Tibial nerve (tissue), 4 donors: ENCODE measurements at regions not wholly inside any gene's neighbourhood (a gene's known extent, or its start where the extent isn't known, plus 50 kb on each side); places are given as distances from the start of the nearest gene placed in this dataset.

Source experiments
- DNase-seq, 2 donors: peaks; one replicate each; pipeline ENCODE4 v3.0.0-alpha.2; 2019; ENCODE audit warnings: low spot score in 2 of 2
- H3K27ac ChIP-seq, 4 donors: fragments of 200-600 bp; sonication (generic) in 3 of 4; one replicate each; pipeline ENCODE4 v1.5.1; 2017 to 2019; ENCODE audit warnings: mild to moderate bottlenecking in 1 of 4
- H3K27me3 ChIP-seq, 2 donors: fragments of 200-600 bp; sonication (generic) in 1 of 2; one replicate each; pipeline versions ENCODE4 v1.5.1 to v1.6.0; 2017 to 2019
- H3K36me3 ChIP-seq, 3 donors: fragments of 200-600 bp; sonication (generic); one replicate each; pipeline ENCODE4 v1.5.1; 2018 to 2019
- H3K4me1 ChIP-seq, 4 donors: fragments of 200-600 bp; sonication (generic) in 3 of 4; one replicate each; pipeline ENCODE4 v1.5.1; 2017 to 2019
- H3K4me3 ChIP-seq, 4 donors: fragments of 200-600 bp; sonication (generic) in 3 of 4; one replicate each; pipeline ENCODE4 v1.5.1; 2017 to 2019; ENCODE audit warnings: mild to moderate bottlenecking in 1 of 4, moderate library complexity in 1 of 4
- H3K9me3 ChIP-seq, 4 donors: fragments of 200-600 bp; sonication (generic) in 3 of 4; one replicate each; pipeline ENCODE4 v1.5.1; 2017 to 2019
- EP300 ChIP-seq, 2 donors: sonication (generic); formaldehyde crosslinking; IDR thresholded peaks; one replicate each; pipeline ENCODE4 v1.6.1; 2017; ENCODE audit warnings: antibody characterized with exemption in 2 of 2, mild to moderate bottlenecking in 1 of 2
- POLR2A ChIP-seq, 2 donors: fragments of 450-650 bp; IDR thresholded peaks; one replicate each; pipeline ENCODE4 v1.6.1; 2017; ENCODE audit warnings: antibody characterized with exemption in 2 of 2, mild to moderate bottlenecking in 2 of 2, moderate library complexity in 2 of 2
- WGBS, 2 donors: methylation state at CpG; one replicate each; pipeline ENCODE4 v1.1.5; 2018; 5-methylcytosine and 5-hydroxymethylcytosine counted together
- TF ChIP-seq, protein P1 (sequence below), 5 experiments: fragments of 200-600 bp in 3 of 5; fragments of 450-650 bp in 2 of 5; sonication (generic) in 3 of 5; IDR thresholded peaks; one replicate each; pipeline ENCODE4 v1.5.1; 2016 to 2019; ENCODE audit warnings: antibody characterized with exemption in 5 of 5, mild to moderate bottlenecking in 3 of 5, moderate library complexity in 2 of 5

DNA sequence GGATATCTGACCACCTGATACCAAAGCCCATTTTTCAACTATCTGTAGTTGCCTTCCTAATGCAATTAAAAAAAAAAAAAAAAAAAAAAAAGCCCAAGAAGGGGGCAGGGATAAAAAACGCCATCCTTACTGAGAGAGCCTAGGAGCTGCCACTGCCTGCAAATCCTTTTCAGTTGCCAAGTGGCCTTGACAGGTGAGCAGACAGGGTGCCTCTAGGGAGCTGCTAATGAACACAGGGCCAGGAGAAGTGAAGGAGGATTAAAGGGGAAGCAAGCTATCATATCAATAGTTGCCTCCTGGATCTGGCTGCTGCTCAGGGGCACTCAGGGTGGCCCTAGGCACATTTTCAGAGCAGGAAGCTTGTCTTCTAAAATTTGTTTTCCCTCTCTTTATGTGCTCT, 547.4 kb downstream of the TLE1 start:
- Histone ChIP-seq H3K4me3 (no peak overlapping the region), H3K4me1 (no peaks in the 10 kb centered on the region), H3K36me3 (no peaks in the 10 kb centered on the region), H3K27me3 (no peaks in the 10 kb centered on the region), H3K27ac (no peak overlapping the region), H3K9me3 (no peaks in the 10 kb centered on the region)
- DNase-seq, result no peak
- TF ChIP-seq EP300 (IDR thresholded peaks at IDR 0.05) (no peak), POLR2A (IDR thresholded peaks at IDR 0.05) (no peak)
- TF ChIP-seq, protein P1, sequence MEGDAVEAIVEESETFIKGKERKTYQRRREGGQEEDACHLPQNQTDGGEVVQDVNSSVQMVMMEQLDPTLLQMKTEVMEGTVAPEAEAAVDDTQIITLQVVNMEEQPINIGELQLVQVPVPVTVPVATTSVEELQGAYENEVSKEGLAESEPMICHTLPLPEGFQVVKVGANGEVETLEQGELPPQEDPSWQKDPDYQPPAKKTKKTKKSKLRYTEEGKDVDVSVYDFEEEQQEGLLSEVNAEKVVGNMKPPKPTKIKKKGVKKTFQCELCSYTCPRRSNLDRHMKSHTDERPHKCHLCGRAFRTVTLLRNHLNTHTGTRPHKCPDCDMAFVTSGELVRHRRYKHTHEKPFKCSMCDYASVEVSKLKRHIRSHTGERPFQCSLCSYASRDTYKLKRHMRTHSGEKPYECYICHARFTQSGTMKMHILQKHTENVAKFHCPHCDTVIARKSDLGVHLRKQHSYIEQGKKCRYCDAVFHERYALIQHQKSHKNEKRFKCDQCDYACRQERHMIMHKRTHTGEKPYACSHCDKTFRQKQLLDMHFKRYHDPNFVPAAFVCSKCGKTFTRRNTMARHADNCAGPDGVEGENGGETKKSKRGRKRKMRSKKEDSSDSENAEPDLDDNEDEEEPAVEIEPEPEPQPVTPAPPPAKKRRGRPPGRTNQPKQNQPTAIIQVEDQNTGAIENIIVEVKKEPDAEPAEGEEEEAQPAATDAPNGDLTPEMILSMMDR (IDR thresholded peaks at IDR 0.05), result no peak
- WGBS, 2 donors, result 68 to 83% methylated on average over 1 of the region's 1 CpG

DNA sequence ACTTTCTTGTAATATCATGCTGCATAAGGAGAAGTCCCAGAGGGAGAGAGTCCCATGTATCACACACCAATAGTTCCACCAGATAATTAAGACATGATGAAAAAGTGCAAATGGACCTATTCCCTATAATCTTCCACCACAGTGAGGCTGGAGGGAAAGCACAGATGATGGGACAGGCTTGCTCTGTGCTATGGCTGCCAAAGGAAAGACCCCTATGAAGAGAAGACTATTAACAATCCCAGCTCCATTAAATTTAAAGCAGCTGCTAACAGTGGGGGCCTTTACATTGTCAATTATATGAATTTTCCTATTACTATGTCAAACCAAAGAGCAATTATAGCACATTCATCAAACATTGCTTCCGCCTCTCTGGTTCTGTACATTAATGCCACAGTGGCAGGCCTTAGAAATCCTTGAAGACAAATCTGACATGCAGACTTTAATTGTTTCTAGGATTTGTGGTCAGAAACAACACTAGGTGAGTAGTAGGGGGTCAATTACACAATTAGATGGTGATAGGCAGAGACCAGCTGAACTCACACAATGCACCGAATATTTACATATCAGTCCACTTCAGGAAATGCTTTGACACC, 551.3 kb downstream of the TLE1 start:
- no peaks in the 10 kb centered on the region for H3K36me3 ChIP-seq
- H3K27ac ChIP-seq, result no peak overlapping the region
- no peak overlapping the region for H3K4me3 ChIP-seq
- H3K27me3 ChIP-seq, result no peaks in the 10 kb centered on the region
- no peak for DNase-seq
- WGBS, 2 donors, result 93 to 94% methylated on average over 2 of the region's 2 CpGs
- H3K9me3 ChIP-seq, result no peaks in the 10 kb centered on the region
- no peaks in the 10 kb centered on the region for H3K4me1 ChIP-seq
- TF ChIP-seq POLR2A (IDR thresholded peaks at IDR 0.05), result no peak
- TF ChIP-seq, protein P1 (IDR thresholded peaks at IDR 0.05), result no peak
- TF ChIP-seq EP300 (IDR thresholded peaks at IDR 0.05), result no peak

DNA sequence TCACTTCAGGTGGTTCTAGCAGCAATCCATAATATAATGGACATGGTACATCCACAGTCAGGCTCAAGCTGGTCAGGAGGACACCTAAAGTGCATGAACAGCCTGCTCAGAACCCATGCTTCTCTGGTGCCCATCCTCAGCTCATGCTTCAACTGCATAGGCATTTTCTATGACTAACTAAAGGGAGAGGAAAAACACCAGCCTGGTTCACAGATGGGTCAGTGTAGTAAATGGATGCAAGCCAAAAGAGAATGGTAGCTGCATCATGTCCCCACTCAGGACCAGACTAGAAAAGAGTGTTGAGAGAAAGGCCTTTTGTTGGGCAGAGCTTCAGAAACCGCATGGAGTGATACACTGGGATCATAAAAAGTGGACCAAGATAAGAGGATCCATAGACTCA, 556.6 kb downstream of the TLE1 start:
- no peak for TF ChIP-seq EP300 (IDR thresholded peaks at IDR 0.05)
- TF ChIP-seq, protein P1 (IDR thresholded peaks at IDR 0.05), result no peak
- TF ChIP-seq POLR2A (IDR thresholded peaks at IDR 0.05), result no peak
- no peaks in the 10 kb centered on the region for H3K36me3 ChIP-seq
- H3K4me3 ChIP-seq, result no peak overlapping the region
- 70 to 81% methylated on average over 1 of the region's 1 CpG for WGBS, 2 donors
- DNase-seq, result no peak
- H3K27ac ChIP-seq, result no peak overlapping the region
- H3K4me1 ChIP-seq, result no peaks in the 10 kb centered on the region
- no peaks in the 10 kb centered on the region for H3K9me3 ChIP-seq
- H3K27me3 ChIP-seq, result no peaks in the 10 kb centered on the region

DNA sequence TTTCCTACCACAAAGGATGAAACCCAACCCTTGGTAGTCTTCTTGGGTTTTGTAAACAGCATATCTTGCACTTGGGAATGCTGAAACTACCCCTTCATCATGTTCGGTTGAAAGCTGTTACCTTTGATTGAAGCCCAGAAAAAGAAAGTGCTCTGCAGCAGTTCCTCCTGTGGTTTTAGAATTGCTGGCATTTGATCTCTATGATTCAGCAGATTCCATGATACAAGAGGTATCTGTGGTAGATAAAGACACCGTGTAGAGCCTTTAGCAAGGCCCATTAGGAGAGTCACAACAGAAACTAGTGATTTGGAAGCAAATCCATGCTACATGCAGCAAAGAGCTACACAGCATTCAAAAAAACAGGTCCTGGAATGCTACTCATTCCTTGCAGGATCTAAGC, 557.0 kb downstream of the TLE1 start:
- Histone ChIP-seq H3K36me3 (no peaks in the 10 kb centered on the region), H3K4me1 (no peaks in the 10 kb centered on the region), H3K9me3 (no peaks in the 10 kb centered on the region), H3K4me3 (no peak overlapping the region), H3K27me3 (no peaks in the 10 kb centered on the region), H3K27ac (no peak overlapping the region)
- DNase-seq, result no peak
- TF ChIP-seq POLR2A (IDR thresholded peaks at IDR 0.05) (no peak), EP300 (IDR thresholded peaks at IDR 0.05) (no peak)
- TF ChIP-seq, protein P1 (IDR thresholded peaks at IDR 0.05), result no peak
- 50 to 63% methylated on average over 2 of the region's 2 CpGs for WGBS, 2 donors

DNA sequence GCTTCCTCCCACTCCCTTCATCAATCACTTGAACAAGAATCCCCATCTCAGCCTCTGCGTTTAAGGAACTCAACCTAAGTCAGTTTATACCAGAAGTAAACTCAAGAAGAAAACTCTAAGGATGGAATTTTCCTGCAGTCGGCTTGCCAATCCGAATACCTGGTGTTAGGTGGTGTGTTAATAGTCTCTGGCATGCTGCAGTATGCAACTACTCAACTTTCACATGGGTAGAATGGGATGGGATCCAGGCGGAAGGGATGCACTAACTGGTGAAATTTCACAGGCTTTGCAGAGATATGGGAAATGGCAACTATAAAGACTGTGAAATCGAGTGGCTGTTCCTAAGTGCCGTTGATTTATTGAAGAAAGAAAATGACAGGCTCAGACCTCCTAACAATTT, 560.6 kb downstream of the TLE1 start:
- no peak overlapping the region for H3K4me3 ChIP-seq
- no peaks in the 10 kb centered on the region for H3K36me3 ChIP-seq
- H3K4me1 ChIP-seq, result no peaks in the 10 kb centered on the region
- no peaks in the 10 kb centered on the region for H3K27me3 ChIP-seq
- no peak for TF ChIP-seq POLR2A (IDR thresholded peaks at IDR 0.05)
- no peak for TF ChIP-seq EP300 (IDR thresholded peaks at IDR 0.05)
- TF ChIP-seq, protein P1 (IDR thresholded peaks at IDR 0.05), result no peak
- WGBS, 2 donors, result 84 to 88% methylated on average over 6 of the region's 6 CpGs
- no peak overlapping the region for H3K27ac ChIP-seq
- DNase-seq, result no peak
- H3K9me3 ChIP-seq, result no peaks in the 10 kb centered on the region
